AG09309 (cell line): ENCODE measurements at regions not wholly inside any gene's neighbourhood (a gene's known extent, or its start where the extent isn't known, plus 50 kb on each side); places are given as distances from the start of the nearest gene placed in this dataset.

Source experiments
- DNase-seq: peaks from one replicate; pipeline ENCODE4 v3.0.0-alpha.2; 2010; ENCODE audit warnings: low read depth
- H3K4me3 ChIP-seq: 2 replicates; pipeline ENCODE4 v1.5.1; 2011; ENCODE audit warnings: mild to moderate bottlenecking, low read depth, low read length, moderate library complexity; ENCODE audit not compliant: control insufficient read depth
- TF ChIP-seq, protein P1 (sequence below): IDR thresholded peaks from 2 replicates; pipeline ENCODE4 v1.5.1; 2011; ENCODE audit warnings: mild to moderate bottlenecking, low read depth, low read length, inconsistent platforms; ENCODE audit not compliant: insufficient read depth, control insufficient read depth; ENCODE audit errors: missing control alignments

DNA sequence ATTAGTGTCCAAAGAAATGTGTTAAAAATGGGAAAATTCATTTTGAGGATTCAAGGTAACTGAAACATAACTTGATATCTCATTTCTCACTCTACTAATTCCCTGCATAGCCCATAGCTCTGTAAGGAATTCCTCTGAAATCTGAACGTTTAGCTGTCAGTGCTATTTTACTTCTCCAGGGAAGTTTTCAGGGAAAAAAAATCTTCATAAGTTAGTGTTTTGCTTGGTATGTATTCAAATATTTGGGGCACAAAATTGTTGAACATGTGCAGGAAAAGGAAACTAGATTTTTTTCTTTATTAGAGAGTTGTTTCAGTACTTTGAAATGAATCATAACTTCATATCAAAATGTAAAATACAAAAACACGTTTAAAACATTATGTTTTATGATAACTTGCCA is 891.4 kb downstream of the CENPC start:
- TF ChIP-seq, protein P1, sequence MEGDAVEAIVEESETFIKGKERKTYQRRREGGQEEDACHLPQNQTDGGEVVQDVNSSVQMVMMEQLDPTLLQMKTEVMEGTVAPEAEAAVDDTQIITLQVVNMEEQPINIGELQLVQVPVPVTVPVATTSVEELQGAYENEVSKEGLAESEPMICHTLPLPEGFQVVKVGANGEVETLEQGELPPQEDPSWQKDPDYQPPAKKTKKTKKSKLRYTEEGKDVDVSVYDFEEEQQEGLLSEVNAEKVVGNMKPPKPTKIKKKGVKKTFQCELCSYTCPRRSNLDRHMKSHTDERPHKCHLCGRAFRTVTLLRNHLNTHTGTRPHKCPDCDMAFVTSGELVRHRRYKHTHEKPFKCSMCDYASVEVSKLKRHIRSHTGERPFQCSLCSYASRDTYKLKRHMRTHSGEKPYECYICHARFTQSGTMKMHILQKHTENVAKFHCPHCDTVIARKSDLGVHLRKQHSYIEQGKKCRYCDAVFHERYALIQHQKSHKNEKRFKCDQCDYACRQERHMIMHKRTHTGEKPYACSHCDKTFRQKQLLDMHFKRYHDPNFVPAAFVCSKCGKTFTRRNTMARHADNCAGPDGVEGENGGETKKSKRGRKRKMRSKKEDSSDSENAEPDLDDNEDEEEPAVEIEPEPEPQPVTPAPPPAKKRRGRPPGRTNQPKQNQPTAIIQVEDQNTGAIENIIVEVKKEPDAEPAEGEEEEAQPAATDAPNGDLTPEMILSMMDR: no peak
- DNase-seq: no peak
- H3K4me3 ChIP-seq: no peak overlapping the region

DNA sequence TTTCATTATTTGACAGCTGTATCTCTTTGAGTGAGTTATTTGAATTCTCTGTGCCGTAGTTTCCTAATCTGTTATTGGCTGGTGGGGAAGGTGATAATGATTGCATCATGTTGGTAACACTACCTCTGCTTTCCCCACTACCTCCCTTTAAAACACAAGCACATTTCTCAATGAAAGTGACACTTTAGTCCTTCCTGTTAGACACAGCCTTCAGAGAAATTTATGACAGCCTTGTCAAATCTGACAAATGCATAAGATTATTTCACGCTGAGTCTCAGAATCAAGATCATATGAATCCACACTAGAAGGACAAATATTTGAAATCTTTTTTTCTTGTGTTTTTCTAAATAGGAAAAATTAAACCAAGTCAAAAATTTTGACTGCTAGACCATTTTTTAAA is 896.1 kb downstream of the CENPC start:
- TF ChIP-seq, protein P1: no peak
- no peak for DNase-seq

DNA sequence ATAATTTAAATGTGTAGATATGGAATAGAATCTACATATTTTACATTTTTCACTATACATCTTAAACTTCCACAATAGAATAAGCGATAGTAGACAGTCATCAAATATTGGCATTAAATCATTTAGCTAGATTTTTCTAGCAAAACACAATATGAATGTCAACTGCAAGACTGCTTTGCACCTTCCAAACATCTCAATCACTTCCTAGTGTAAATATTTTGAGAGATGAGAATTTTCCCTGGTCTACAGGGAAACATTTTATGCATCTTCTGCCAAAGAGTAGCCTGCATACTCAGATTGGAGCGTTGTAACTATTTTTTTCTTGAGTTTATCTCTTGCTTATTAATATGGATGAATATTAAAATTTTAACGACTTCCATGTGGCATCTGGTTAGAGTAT is 897.4 kb downstream of the CENPC start:
- no peak overlapping the region for H3K4me3 ChIP-seq

More for the DNA sequence above, 896.1 kb downstream of the CENPC start:
- no peak overlapping the region for H3K4me3 ChIP-seq

DNA sequence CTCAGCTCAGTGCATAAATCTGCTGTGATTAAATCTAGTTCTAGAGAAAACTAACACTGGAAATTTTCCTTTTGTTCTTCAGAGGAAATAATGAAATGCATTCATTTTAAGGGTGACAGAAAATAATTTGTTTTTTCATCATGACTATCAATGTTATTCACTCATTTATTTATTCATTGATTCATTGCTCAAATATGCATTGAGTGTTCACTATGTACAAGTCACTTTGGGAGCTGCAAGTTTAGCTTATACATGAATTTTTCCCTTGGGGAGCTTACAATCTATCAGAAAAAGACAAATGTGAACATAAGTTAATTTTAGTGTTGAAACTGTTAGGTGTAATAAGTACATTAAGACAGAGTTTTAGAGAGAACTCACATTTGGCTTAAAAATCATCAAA is 897.8 kb downstream of the CENPC start:
- TF ChIP-seq, protein P1: no peak
- no peak for DNase-seq
- H3K4me3 ChIP-seq: no peak overlapping the region

More for the DNA sequence above, 897.4 kb downstream of the CENPC start:
- TF ChIP-seq, protein P1: no peak
- no peak for DNase-seq

DNA sequence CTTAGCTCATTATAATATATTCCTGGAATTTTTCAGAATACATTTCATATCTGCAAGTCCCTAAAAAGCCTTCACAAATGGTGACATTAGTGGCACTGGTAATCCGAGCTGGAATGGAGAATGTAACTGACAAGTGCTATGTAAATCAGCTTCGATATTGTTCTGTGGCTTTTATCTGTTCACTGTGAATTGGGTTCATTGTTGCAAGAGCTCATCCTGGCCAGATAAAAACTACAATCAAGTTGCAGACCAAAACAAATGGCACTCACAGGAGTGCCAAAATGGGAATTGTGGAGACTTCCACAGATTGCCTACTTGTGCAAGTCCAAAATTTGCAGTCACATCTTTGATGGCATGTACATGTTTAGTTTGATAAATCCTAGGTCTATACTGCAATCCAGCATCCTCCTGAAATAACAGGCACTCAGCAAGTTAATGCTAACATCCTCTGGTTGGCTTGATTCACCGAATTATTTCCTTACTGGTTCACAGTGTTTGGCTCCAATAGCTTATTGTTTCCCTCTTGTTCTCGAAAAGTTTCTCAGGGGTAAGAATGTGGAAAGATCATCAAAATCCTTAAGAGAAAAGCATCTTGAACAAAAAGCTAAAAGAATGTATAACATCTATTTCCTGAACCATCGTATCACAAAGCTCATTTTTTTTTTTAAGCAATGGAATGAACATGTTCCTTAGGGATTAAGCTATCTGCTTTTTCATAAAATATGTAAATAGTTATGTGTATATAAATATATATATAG is 904.9 kb downstream of the CENPC start:
- H3K4me3 ChIP-seq: no peak overlapping the region
- DNase-seq: no peak
- TF ChIP-seq, protein P1: no peak

DNA sequence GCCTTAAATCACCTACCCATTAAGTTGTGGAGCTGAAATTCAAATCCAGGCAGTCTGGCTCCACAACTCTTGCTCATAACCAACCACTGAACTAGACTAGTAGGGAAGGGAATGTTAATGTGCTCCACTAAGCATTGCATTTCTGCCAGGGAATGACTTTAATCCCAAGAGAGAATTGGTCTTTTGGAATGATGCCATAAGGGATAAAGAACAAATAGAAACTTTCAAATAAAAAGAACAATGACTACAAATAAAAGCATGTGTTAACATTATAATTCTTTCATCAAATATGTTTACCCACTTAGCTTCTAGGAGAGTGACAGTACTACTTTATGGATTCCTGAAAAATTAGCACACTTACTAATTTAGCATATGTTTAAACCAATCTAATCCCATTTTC is 905.9 kb downstream of the CENPC start:
- peak; percentile 31 for DNase-seq
- TF ChIP-seq, protein P1: no peak
- no peak overlapping the region for H3K4me3 ChIP-seq

DNA sequence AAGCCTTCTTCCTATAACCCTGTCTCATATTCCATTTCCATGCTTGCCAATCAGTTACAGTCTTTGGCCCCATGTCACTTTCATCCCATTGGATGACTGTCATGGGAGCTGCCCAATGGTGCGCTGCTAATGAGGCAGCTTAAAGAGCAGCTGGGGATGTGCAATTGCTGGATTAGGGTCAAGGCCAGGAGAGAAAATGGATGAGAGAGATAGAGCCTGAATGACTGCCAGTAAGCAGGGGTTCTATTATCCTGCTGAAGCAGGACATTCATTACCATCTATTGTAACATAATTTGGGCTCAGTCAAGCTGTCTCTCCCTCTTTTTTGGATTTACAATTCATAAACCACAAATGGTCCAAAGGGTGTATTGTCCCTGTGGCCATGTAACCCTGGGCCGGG is 909.0 kb downstream of the CENPC start:
- TF ChIP-seq, protein P1: no peak
- no peak for DNase-seq
- no peak overlapping the region for H3K4me3 ChIP-seq
